ENCODE measurements at regions not wholly inside any gene's neighbourhood (a gene's known extent, or its start where the extent isn't known, plus 50 kb on each side); places are given as distances from the start of the nearest gene placed in this dataset.

DNA sequence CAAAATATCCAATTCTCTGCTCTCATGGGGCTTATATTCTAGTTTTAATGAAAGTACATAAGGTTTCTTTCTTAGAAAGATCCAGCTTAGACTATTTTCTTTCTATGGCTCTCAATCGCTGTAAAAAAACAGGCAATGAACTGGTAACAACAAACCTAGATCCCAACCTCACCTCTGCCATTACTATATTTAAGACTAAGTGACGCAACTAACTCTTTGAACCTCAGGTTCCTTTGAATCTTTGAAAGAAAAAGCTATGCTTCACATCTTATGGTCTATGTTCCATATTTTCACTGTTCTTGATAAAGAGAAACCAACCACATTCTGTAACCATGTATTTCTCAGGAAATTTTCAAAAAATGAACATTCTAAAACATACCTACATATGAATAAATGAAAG lies 88.5 kb downstream of the ELAPOR2 start:
- H3K4me3 ChIP-seq (replicated peaks; ENCODE audit: low read depth, low read length), result no peak overlapping the region

DNA sequence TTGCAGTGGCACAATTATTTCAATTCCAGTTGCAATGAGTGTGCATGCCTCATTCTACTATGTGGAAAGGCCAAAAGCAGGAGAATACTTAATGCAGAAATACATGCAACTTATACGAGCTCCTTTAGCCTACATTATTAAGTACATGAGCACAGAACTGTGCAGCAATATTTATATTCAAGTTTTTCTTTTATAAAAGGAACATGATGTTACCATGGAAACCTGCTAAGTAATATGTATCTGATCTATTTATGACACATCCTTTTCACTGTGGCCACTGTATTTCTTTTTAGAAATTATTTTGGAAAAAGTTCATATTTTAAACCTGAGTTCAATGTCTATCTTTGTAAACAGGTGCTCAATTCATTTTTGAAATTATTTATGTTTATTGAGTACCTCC lies 88.9 kb downstream of the ELAPOR2 start:
- H3K36me3 ChIP-seq (ENCODE audit: control insufficient read depth, insufficient read depth, low read length), result no peaks in the 10 kb centered on the region
- no peaks in the 10 kb centered on the region for H3K27me3 ChIP-seq (replicated peaks; ENCODE audit: control insufficient read depth, insufficient read depth, low read length)
- no peak for DNase-seq (ENCODE audit: extremely low read depth, insufficient read length)
- H3K4me3 ChIP-seq (replicated peaks; ENCODE audit: low read depth, low read length), result no peak overlapping the region
- TF ChIP-seq, protein P1, sequence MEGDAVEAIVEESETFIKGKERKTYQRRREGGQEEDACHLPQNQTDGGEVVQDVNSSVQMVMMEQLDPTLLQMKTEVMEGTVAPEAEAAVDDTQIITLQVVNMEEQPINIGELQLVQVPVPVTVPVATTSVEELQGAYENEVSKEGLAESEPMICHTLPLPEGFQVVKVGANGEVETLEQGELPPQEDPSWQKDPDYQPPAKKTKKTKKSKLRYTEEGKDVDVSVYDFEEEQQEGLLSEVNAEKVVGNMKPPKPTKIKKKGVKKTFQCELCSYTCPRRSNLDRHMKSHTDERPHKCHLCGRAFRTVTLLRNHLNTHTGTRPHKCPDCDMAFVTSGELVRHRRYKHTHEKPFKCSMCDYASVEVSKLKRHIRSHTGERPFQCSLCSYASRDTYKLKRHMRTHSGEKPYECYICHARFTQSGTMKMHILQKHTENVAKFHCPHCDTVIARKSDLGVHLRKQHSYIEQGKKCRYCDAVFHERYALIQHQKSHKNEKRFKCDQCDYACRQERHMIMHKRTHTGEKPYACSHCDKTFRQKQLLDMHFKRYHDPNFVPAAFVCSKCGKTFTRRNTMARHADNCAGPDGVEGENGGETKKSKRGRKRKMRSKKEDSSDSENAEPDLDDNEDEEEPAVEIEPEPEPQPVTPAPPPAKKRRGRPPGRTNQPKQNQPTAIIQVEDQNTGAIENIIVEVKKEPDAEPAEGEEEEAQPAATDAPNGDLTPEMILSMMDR (IDR thresholded peaks at IDR 0.05; ENCODE audit: insufficient read depth, low read length, poor library complexity, severe bottlenecking), result no peak

More for the DNA sequence above, 88.5 kb downstream of the ELAPOR2 start:
- no peak for DNase-seq (ENCODE audit: extremely low read depth, insufficient read length)
- Histone ChIP-seq H3K27me3 (replicated peaks; ENCODE audit: control insufficient read depth, insufficient read depth, low read length) (no peaks in the 10 kb centered on the region), H3K36me3 (ENCODE audit: control insufficient read depth, insufficient read depth, low read length) (no peaks in the 10 kb centered on the region)
- TF ChIP-seq, protein P1 (IDR thresholded peaks at IDR 0.05; ENCODE audit: insufficient read depth, low read length, poor library complexity, severe bottlenecking), result no peak

DNA sequence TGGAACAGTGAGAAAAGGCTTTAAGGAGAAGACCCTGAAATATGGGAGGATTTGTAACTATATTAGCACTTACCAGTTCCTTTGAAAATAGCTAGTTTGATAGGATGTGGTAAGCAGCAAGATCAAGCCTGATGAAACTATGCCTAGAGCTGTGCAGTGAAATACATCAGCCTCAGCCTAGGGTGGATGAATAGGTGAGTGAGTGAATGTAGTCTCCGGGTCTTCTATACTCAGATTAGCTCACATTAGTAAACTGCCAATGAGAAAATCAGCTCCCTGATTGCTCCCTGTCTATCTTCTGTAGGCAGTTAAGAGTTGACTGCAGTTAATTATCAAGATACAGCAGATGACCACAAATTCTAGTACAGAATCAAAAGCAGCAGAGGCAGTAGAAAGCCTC lies 89.6 kb downstream of the ELAPOR2 start:
- Histone ChIP-seq H3K4me3 (replicated peaks; ENCODE audit: low read depth, low read length) (no peak overlapping the region), H3K36me3 (ENCODE audit: control insufficient read depth, insufficient read depth, low read length) (no peaks in the 10 kb centered on the region), H3K27me3 (replicated peaks; ENCODE audit: control insufficient read depth, insufficient read depth, low read length) (no peaks in the 10 kb centered on the region)
- no peak for DNase-seq (ENCODE audit: extremely low read depth, insufficient read length)
- TF ChIP-seq, protein P1 (IDR thresholded peaks at IDR 0.05; ENCODE audit: insufficient read depth, low read length, poor library complexity, severe bottlenecking), result no peak

DNA sequence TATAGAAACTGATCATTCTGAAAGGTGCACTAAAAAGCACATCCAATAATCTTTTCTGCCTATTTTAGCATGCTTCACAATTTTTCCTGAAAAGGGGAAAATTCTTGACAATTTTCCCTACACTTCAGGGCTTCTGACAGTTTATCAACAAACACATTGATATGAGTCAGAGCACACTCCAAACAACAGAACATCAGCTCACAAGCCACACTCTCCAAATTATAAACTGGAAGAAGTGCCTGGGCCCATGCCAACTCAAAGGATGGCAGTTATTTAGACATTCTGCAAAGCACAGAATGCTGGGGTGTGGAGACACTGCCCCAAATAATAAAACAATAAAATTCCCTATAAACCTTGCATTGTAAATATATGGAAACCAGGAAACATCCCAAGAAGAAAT lies 90.8 kb downstream of the ELAPOR2 start:
- DNase-seq (ENCODE audit: extremely low read depth, insufficient read length), result no peak
- no peaks in the 10 kb centered on the region for H3K27me3 ChIP-seq (replicated peaks; ENCODE audit: control insufficient read depth, insufficient read depth, low read length)
- H3K4me3 ChIP-seq (replicated peaks; ENCODE audit: low read depth, low read length), result no peak overlapping the region
- H3K36me3 ChIP-seq (ENCODE audit: control insufficient read depth, insufficient read depth, low read length), result no peaks in the 10 kb centered on the region
- TF ChIP-seq, protein P1 (IDR thresholded peaks at IDR 0.05; ENCODE audit: insufficient read depth, low read length, poor library complexity, severe bottlenecking), result no peak

DNA sequence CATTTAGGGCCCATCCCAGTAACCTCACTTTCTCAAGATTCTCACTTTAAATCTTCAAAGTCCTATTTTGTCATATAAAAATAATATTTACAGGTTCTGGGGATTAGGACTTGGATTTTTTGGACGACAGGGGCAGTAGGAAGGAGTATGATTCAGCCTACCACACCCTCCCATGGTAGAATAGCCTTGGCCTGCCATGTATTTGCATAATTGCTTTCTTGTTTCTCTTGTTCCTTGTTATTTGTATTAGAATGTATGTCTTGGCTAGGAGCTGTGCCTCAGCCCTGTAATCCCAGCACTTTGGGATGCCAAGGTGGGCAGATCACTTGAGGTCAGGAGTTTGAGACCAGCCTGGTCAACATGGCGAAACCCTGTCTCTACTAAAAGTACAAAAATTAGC lies 92.5 kb downstream of the ELAPOR2 start:
- DNase-seq (ENCODE audit: extremely low read depth, insufficient read length), result no peak
- Histone ChIP-seq H3K36me3 (ENCODE audit: control insufficient read depth, insufficient read depth, low read length) (no peaks in the 10 kb centered on the region), H3K4me3 (replicated peaks; ENCODE audit: low read depth, low read length) (no peak overlapping the region), H3K27me3 (replicated peaks; ENCODE audit: control insufficient read depth, insufficient read depth, low read length) (no peaks in the 10 kb centered on the region)
- TF ChIP-seq, protein P1 (IDR thresholded peaks at IDR 0.05; ENCODE audit: insufficient read depth, low read length, poor library complexity, severe bottlenecking), result no peak

DNA sequence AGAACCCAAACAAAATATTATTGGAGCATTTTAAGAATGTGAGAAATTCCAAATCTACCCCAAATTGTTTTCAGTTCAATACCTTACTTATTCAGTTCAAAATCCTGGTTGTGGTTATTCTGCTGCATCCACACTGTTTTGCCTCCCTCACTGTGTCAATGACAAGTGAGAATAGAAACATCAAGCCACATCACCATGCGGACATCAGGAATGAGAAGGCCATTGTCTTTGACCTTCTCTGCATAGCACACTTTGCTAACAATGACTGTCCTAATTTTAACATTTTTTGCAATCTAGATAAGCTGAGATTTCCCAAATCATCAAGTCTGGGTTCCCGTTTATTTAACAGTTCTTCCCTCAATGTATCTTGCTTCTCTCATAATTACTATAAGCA lies 93.7 kb downstream of the ELAPOR2 start:
- H3K27me3 ChIP-seq (replicated peaks; ENCODE audit: control insufficient read depth, insufficient read depth, low read length), result no peaks in the 10 kb centered on the region
- no peaks in the 10 kb centered on the region for H3K36me3 ChIP-seq (ENCODE audit: control insufficient read depth, insufficient read depth, low read length)
- no peak overlapping the region for H3K4me3 ChIP-seq (replicated peaks; ENCODE audit: low read depth, low read length)
- TF ChIP-seq, protein P1 (IDR thresholded peaks at IDR 0.05; ENCODE audit: insufficient read depth, low read length, poor library complexity, severe bottlenecking), result no peak
- no peak for DNase-seq (ENCODE audit: extremely low read depth, insufficient read length)

Data from GM06990 (cell line).